LoVo (cell line): ENCODE measurements at regions not wholly inside any gene's neighbourhood (a gene's known extent, or its start where the extent isn't known, plus 50 kb on each side); places are given as distances from the start of the nearest gene placed in this dataset.
A peak's percentile ranks its signal among the peaks of the same experiment; 100 is the strongest.
"Not testable (repeated sequence)": the region's sequence is repeated elsewhere in the genome, so short reads cannot be mapped to it uniquely, and the experiment has no call there.

Source experiments
- DNase-seq: peaks from one replicate; pipeline ENCODE4 v3.0.0-alpha.2; 2016; ENCODE audit warnings: low spot score

GRCh38 chr14:46147452-46147851 lies 504.1 kb downstream of the RPL10L start:
- DNase-seq: no peak

- DNase-seq: no peak
These were observed 504.6 kb downstream of the RPL10L start for GRCh38 chr14:46147024-46147423.

- no peak for DNase-seq
These were observed 511.1 kb downstream of the RPL10L start for GRCh38 chr14:46140445-46140844.

GRCh38 chr14:46139649-46140048 lies 511.9 kb downstream of the RPL10L start:
- no peak for DNase-seq

- DNase-seq: no peak
These were observed 513.8 kb downstream of the RPL10L start for GRCh38 chr14:46137786-46138185.

- DNase-seq: no peak
These were observed 515.1 kb downstream of the RPL10L start for GRCh38 chr14:46136456-46136855.

GRCh38 chr14:46108228-46108627 lies 543.4 kb downstream of the RPL10L start:
- DNase-seq: no peak

GRCh38 chr14:46100901-46101300 lies 550.7 kb downstream of the RPL10L start:
- not testable (repeated sequence) for DNase-seq

- no peak for DNase-seq
These were observed 559.8 kb downstream of the RPL10L start for GRCh38 chr14:46091819-46092218.

GRCh38 chr14:46087604-46088003 lies 564.0 kb downstream of the RPL10L start:
- DNase-seq: no peak

- no peak for DNase-seq
These were observed 577.5 kb downstream of the RPL10L start for GRCh38 chr14:46074061-46074460.

GRCh38 chr14:46063872-46064271 lies 587.7 kb downstream of the RPL10L start:
- DNase-seq: no peak

- no peak for DNase-seq
These were observed 592.5 kb downstream of the RPL10L start for GRCh38 chr14:46058964-46059563.

GRCh38 chr14:46057799-46058198 lies 593.8 kb downstream of the RPL10L start:
- DNase-seq: no peak

GRCh38 chr14:46054526-46054925 lies 597.1 kb downstream of the RPL10L start:
- DNase-seq: no peak

- no peak for DNase-seq
These were observed 598.4 kb downstream of the RPL10L start for GRCh38 chr14:46053221-46053620.

GRCh38 chr14:46051796-46052195 lies 599.8 kb downstream of the RPL10L start:
- DNase-seq: no peak

- DNase-seq: peak; percentile 46
These were observed 603.5 kb downstream of the RPL10L start for GRCh38 chr14:46048127-46048526.

- no peak for DNase-seq
These were observed 615.5 kb downstream of the RPL10L start for GRCh38 chr14:46036099-46036498.

GRCh38 chr14:46034305-46034704 lies 617.3 kb downstream of the RPL10L start:
- DNase-seq: no peak

GRCh38 chr14:46018846-46019420 lies 632.6 kb downstream of the RPL10L start:
- no peak for DNase-seq

- DNase-seq: no peak
These were observed 643.2 kb downstream of the RPL10L start for GRCh38 chr14:46008348-46008747.

GRCh38 chr14:45998554-45998953 lies 653.0 kb downstream of the RPL10L start:
- no peak for DNase-seq

GRCh38 chr14:45990252-45990651 lies 661.3 kb downstream of the RPL10L start:
- no peak for DNase-seq
